WTC11 (cell line): ENCODE measurements at regions not wholly inside any gene's neighbourhood (a gene's known extent, or its start where the extent isn't known, plus 50 kb on each side); places are given as distances from the start of the nearest gene placed in this dataset.

Source experiments
- ATAC-seq: fragments of 200-7000 bp; cut with Tn5 transposase; 2 replicates; pipeline ENCODE4 v1.10.0; 2021; ENCODE audit warnings: mild to moderate bottlenecking, moderate library complexity
- CTCF ChIA-PET: fragments of 300-600 bp; sonication (Branson Sonifier 250); formaldehyde crosslinking; loops from one replicate; lab custom pipeline; 2021; ENCODE audit warnings: antibody characterized with exemption; lab: Charles Lee
- POLR2A ChIA-PET: fragments of 350-600 bp; sonication (Branson Sonifier 250); formaldehyde crosslinking; loops from one replicate; lab custom pipeline; 2021; ENCODE audit warnings: antibody characterized with exemption; lab: Charles Lee
- DNase-seq: peaks from one replicate; pipeline ENCODE4 v3.0.0; 2021; ENCODE audit warnings: low spot score
- H3K27ac Mint-ChIP-seq: 2 replicates; pipeline ENCODE4 v1.8.0; 2021; ENCODE audit warnings: mixed read lengths
- H3K27me3 Mint-ChIP-seq: 2 replicates; pipeline ENCODE4 v1.8.0; 2021; ENCODE audit warnings: low read depth, mild to moderate bottlenecking, moderate library complexity, mixed read lengths
- H3K36me3 Mint-ChIP-seq: 2 replicates; pipeline ENCODE4 v1.8.0; 2021; ENCODE audit warnings: mixed read lengths
- H3K4me1 Mint-ChIP-seq: 2 replicates; pipeline ENCODE4 v1.8.0; 2022; ENCODE audit warnings: mixed read lengths
- H3K4me3 Mint-ChIP-seq: 2 replicates; pipeline ENCODE4 v1.8.0; 2021; ENCODE audit warnings: mild to moderate bottlenecking, moderate library complexity, mixed read lengths
- H3K9me3 Mint-ChIP-seq: 2 replicates; pipeline ENCODE4 v1.8.0; 2021; ENCODE audit warnings: mixed read lengths
- AFF4 ChIP-seq: sonication (generic); formaldehyde crosslinking; IDR thresholded peaks from 2 replicates; pipeline ENCODE4 v1.8.1; 2023; ENCODE audit warnings: mild to moderate bottlenecking, missing genetic modification reagents, borderline replicate concordance
- AR ChIP-seq: fragments of 250-450 bp; sonication (Bioruptor Pico); IDR thresholded peaks from 2 replicates; pipeline ENCODE4 v1.9.0; 2021; ENCODE audit warnings: mild to moderate bottlenecking
- ATF3 ChIP-seq: sonication (generic); formaldehyde crosslinking; conservative IDR thresholded peaks from 2 replicates; pipeline ENCODE4 v1.8.1; 2022; ENCODE audit warnings: mild to moderate bottlenecking, missing genetic modification reagents
- CTCF ChIP-seq: fragments of 200-600 bp; IDR thresholded peaks from 2 replicates; pipeline ENCODE4 v1.8.0; 2022; ENCODE audit warnings: antibody characterized with exemption
- E2F1 ChIP-seq: sonication (generic); formaldehyde crosslinking; IDR thresholded peaks from 2 replicates; pipeline ENCODE4 v1.8.0; 2022; ENCODE audit warnings: mild to moderate bottlenecking, missing genetic modification reagents
- EMX1 ChIP-seq: fragments of 250-450 bp; sonication (Bioruptor Pico); IDR thresholded peaks from 2 replicates; pipeline ENCODE4 v1.8.0; 2021; ENCODE audit warnings: mild to moderate bottlenecking
- ESRRA ChIP-seq: sonication (generic); formaldehyde crosslinking; IDR thresholded peaks from 2 replicates; pipeline ENCODE4 v1.8.1; 2022; ENCODE audit warnings: mild to moderate bottlenecking, missing genetic modification reagents, borderline replicate concordance
- ETV6 ChIP-seq: sonication (generic); formaldehyde crosslinking; IDR thresholded peaks from 2 replicates; pipeline ENCODE4 v1.8.1; 2022; ENCODE audit warnings: mild to moderate bottlenecking, missing genetic modification reagents
- FOXP1 ChIP-seq: sonication (generic); formaldehyde crosslinking; IDR thresholded peaks from 2 replicates; pipeline ENCODE4 v1.8.0; 2022; ENCODE audit warnings: missing genetic modification reagents, mild to moderate bottlenecking, moderate library complexity, borderline replicate concordance
- FOXP4 ChIP-seq: sonication (generic); formaldehyde crosslinking; IDR thresholded peaks from 2 replicates; pipeline ENCODE4 v1.8.0; 2022; ENCODE audit warnings: mild to moderate bottlenecking, missing genetic modification reagents
- HMGXB4 ChIP-seq: sonication (generic); formaldehyde crosslinking; IDR thresholded peaks from 2 replicates; pipeline ENCODE4 v1.8.1; 2023; ENCODE audit warnings: mild to moderate bottlenecking, moderate library complexity, missing genetic modification reagents
- JAZF1 ChIP-seq: fragments of 250-450 bp; sonication (Bioruptor Pico); IDR thresholded peaks from 2 replicates; pipeline ENCODE4 v1.9.0; 2021; ENCODE audit warnings: moderate library complexity, mild to moderate bottlenecking, inconsistent platforms
- MAX ChIP-seq: sonication (generic); formaldehyde crosslinking; IDR thresholded peaks from 2 replicates; pipeline ENCODE4 v1.8.0; 2022; ENCODE audit warnings: mild to moderate bottlenecking, missing genetic modification reagents
- MYBL2 ChIP-seq: sonication (generic); formaldehyde crosslinking; IDR thresholded peaks from 2 replicates; pipeline ENCODE4 v1.8.1; 2023; ENCODE audit warnings: mild to moderate bottlenecking, moderate library complexity, missing genetic modification reagents
- RORB ChIP-seq: fragments of 250-450 bp; sonication (Bioruptor Pico); IDR thresholded peaks from 2 replicates; pipeline ENCODE4 v1.9.0; 2021; ENCODE audit warnings: mild to moderate bottlenecking
- TEAD1 ChIP-seq: sonication (generic); formaldehyde crosslinking; IDR thresholded peaks from 2 replicates; pipeline ENCODE4 v1.8.0; 2022; ENCODE audit warnings: mild to moderate bottlenecking, missing genetic modification reagents
- USF1 ChIP-seq: sonication (generic); formaldehyde crosslinking; IDR thresholded peaks from 2 replicates; pipeline ENCODE4 v1.8.0; 2022; ENCODE audit warnings: mild to moderate bottlenecking, missing genetic modification reagents
- ZBTB21 ChIP-seq: sonication (generic); formaldehyde crosslinking; IDR thresholded peaks from 2 replicates; pipeline ENCODE4 v1.8.1; 2023; ENCODE audit warnings: mild to moderate bottlenecking, missing genetic modification reagents, borderline replicate concordance
- ZNF232 ChIP-seq: sonication (generic); formaldehyde crosslinking; IDR thresholded peaks from 2 replicates; pipeline ENCODE4 v1.8.0; 2022; ENCODE audit warnings: mild to moderate bottlenecking, missing genetic modification reagents
- ZNF396 ChIP-seq: fragments of 250-450 bp; sonication (Bioruptor Pico); IDR thresholded peaks from 2 replicates; pipeline ENCODE4 v1.8.0; 2021; ENCODE audit warnings: mild to moderate bottlenecking, moderate library complexity, borderline replicate concordance

- no peaks in the 10 kb centered on the region for H3K36me3 Mint-ChIP-seq
- CTCF ChIA-PET, result no interaction called here
- no peaks in the 10 kb centered on the region for H3K9me3 Mint-ChIP-seq
- DNase-seq, result peak; percentile 29
- H3K4me3 Mint-ChIP-seq, result no peak overlapping the region
- peaks cover 72% of the 10 kb centered on the region for H3K4me1 Mint-ChIP-seq
- H3K27ac Mint-ChIP-seq, result peak overlapping the region; percentile 51; the same call in 1 of the 2 replicates
- no peaks in the 10 kb centered on the region for H3K27me3 Mint-ChIP-seq
- POLR2A ChIA-PET, result no interaction called here
- no peak for TF ChIP-seq HMGXB4
- TF ChIP-seq CTCF, result no peak
- TF ChIP-seq EMX1 (CRISPR knock-in tag), result no peak
- TF ChIP-seq MYBL2 (CRISPR knock-in tag), result no peak
- no peak for TF ChIP-seq USF1
- no peak for TF ChIP-seq JAZF1
- TF ChIP-seq RORB (CRISPR knock-in tag), result no peak
- TF ChIP-seq MAX (CRISPR knock-in tag), result no peak
- no peak for TF ChIP-seq ZBTB21 (CRISPR knock-in tag)
- no peak for TF ChIP-seq FOXP1 (CRISPR knock-in tag)
- TF ChIP-seq ESRRA (CRISPR knock-in tag), result no peak
- no peak for TF ChIP-seq AR (CRISPR knock-in tag)
- no peak for TF ChIP-seq TEAD1 (CRISPR knock-in tag)
- TF ChIP-seq E2F1, result no peak
- TF ChIP-seq ZNF232 (CRISPR knock-in tag), result no peak
- no peak for TF ChIP-seq ZNF396 (CRISPR knock-in tag)
- no peak for TF ChIP-seq AFF4 (CRISPR knock-in tag)
- TF ChIP-seq ATF3 (CRISPR knock-in tag), result no peak
- no peak for TF ChIP-seq ETV6 (CRISPR knock-in tag)
- TF ChIP-seq FOXP4 (CRISPR knock-in tag), result no peak
- TF ChIP-seq, all 79 proteins: peak for 0
- no peak; the same call in 1 of the 2 replicates for ATAC-seq
These were observed 274.9 kb upstream of the TCF4 start for GRCh38 chr18:55862693-55863390.
